SK-N-SH (cell line): ENCODE measurements at regions not wholly inside any gene's neighbourhood (a gene's known extent, or its start where the extent isn't known, plus 50 kb on each side); places are given as distances from the start of the nearest gene placed in this dataset.

Experiments
- CTCF ChIA-PET: fragments of 300-600, 350-600 bp; formaldehyde crosslinking; extraction: SDS; loops from one replicate; lab custom pipeline; 2021; lab: Yijun Ruan, JAX
- POLR2A ChIA-PET: fragments of 350-600 bp; sonication (Branson Sonifier 250); formaldehyde crosslinking; extraction: SDS; loops from one replicate; lab custom pipeline; 2020; ENCODE audit warnings: antibody characterized with exemption, inconsistent platforms; lab: Yijun Ruan, JAX
- DNase-seq: peaks from one replicate; pipeline ENCODE4 v3.0.0; 2012
- H2AFZ ChIP-seq: fragments of 200-600 bp; sonication (generic); 2 replicates; pipeline ENCODE4 v1.8.1; 2016; ENCODE audit warnings: antibody characterized with exemption, mild to moderate bottlenecking, low read depth
- H3F3A ChIP-seq: fragments of 200-600 bp; sonication (generic); replicated peaks from 2 replicates; pipeline ENCODE3; 2016; ENCODE audit warnings: antibody characterized with exemption, mild to moderate bottlenecking; ENCODE audit not compliant: insufficient read depth
- H3K27ac ChIP-seq, 2 experiments: fragments of 200-500 bp in 1 of 2; fragments of 200-600 bp in 1 of 2; sonication (Bioruptor generic) in 1 of 2; sonication (generic), shearing (Covaris generic) in 1 of 2; 2 replicates each; pipeline versions ENCODE4 v1.5.1 to v1.6.1; 2014 to 2016; ENCODE audit warnings: low read depth in 2 of 2, inconsistent platforms in 1 of 2, low read length in 1 of 2, mild to moderate bottlenecking in 1 of 2, mixed read lengths in 1 of 2
- H3K27me3 ChIP-seq: fragments of 200-600 bp; sonication (generic), shearing (Covaris generic); 2 replicates; pipeline ENCODE4 v1.6.1; 2016; ENCODE audit warnings: mixed run types; ENCODE audit not compliant: insufficient read depth
- H3K36me3 ChIP-seq, 2 experiments: fragments of 200-500 bp in 1 of 2; fragments of 200-600 bp in 1 of 2; sonication (Bioruptor generic) in 1 of 2; sonication (generic) in 1 of 2; replicated peaks in 1 of 2; 2 replicates each; pipeline versions ENCODE3 to v1.5.1; 2014 to 2016; ENCODE audit warnings: low read length in 1 of 2, mild to moderate bottlenecking in 1 of 2; ENCODE audit not compliant: insufficient read depth in 2 of 2, control insufficient read depth in 1 of 2
- H3K4me1 ChIP-seq, 2 experiments: fragments of 200-500 bp in 1 of 2; fragments of 200-600 bp in 1 of 2; sonication (Bioruptor generic) in 1 of 2; sonication (generic), shearing (Covaris generic) in 1 of 2; 2 replicates each; pipeline versions ENCODE4 v1.5.1 to v1.6.1; 2014 to 2016; ENCODE audit warnings: low read depth in 1 of 2, low read length in 1 of 2, mixed run types in 1 of 2; ENCODE audit not compliant: insufficient read depth in 2 of 2, control insufficient read depth in 1 of 2
- H3K4me2 ChIP-seq: fragments of 200-600 bp; sonication (generic), shearing (Covaris generic); 2 replicates; pipeline ENCODE4 v1.6.1; 2017; ENCODE audit warnings: mixed run types
- H3K4me3 ChIP-seq, 2 experiments: fragments of 200-500 bp in 1 of 2; fragments of 200-600 bp in 1 of 2; sonication (Bioruptor generic) in 1 of 2; sonication (generic), shearing (Covaris generic) in 1 of 2; 2 replicates each; pipeline versions ENCODE4 v1.5.1 to v1.8.1; 2014 to 2016; ENCODE audit warnings: low read depth in 2 of 2, inconsistent platforms in 1 of 2, low read length in 1 of 2, mild to moderate bottlenecking in 1 of 2, mixed read lengths in 1 of 2, moderate library complexity in 1 of 2
- H3K79me2 ChIP-seq: fragments of 200-600 bp; sonication (generic); 2 replicates; pipeline ENCODE4 v1.8.1; 2017; ENCODE audit warnings: mild to moderate bottlenecking; ENCODE audit not compliant: insufficient read depth
- H3K9ac ChIP-seq: fragments of 200-600 bp; sonication (generic); 2 replicates; pipeline ENCODE4 v1.6.1; 2017; ENCODE audit warnings: mixed run types
- H3K9me2 ChIP-seq: fragments of 200-600 bp; sonication (generic); 2 replicates; pipeline ENCODE4 v1.6.1; 2017; ENCODE audit warnings: mixed run types
- H3K9me3 ChIP-seq: fragments of 200-600 bp; sonication (generic); 2 replicates; pipeline ENCODE4 v1.6.1; 2017; ENCODE audit warnings: mixed run types, mild to moderate bottlenecking, moderate library complexity
- H4K20me1 ChIP-seq: fragments of 200-600 bp; sonication (generic); 2 replicates; pipeline ENCODE4 v1.6.1; 2017; ENCODE audit warnings: mild to moderate bottlenecking, mixed run types; ENCODE audit not compliant: insufficient read depth
- ELF1 ChIP-seq: IDR thresholded peaks from 2 replicates; pipeline ENCODE4 v1.4.0; 2012
- EZH2phosphoT487 ChIP-seq: fragments of 200-600 bp; sonication (generic); IDR thresholded peaks from 2 replicates; pipeline ENCODE4 v1.6.1; 2017; ENCODE audit warnings: low read depth, mixed run types, mild to moderate bottlenecking, antibody characterized with exemption, moderate library complexity, borderline replicate concordance
- FOXJ3 ChIP-seq: sonication (generic); formaldehyde crosslinking; IDR thresholded peaks from 2 replicates; pipeline ENCODE4 v1.5.1; 2020; ENCODE audit warnings: mild to moderate bottlenecking, missing genetic modification reagents
- GABPA ChIP-seq: IDR thresholded peaks from 2 replicates; pipeline ENCODE4 v1.4.0; 2012; ENCODE audit warnings: low read depth, mild to moderate bottlenecking
- JUND ChIP-seq: IDR thresholded peaks from 2 replicates; pipeline ENCODE4 v1.4.0; 2012
- MEF2A ChIP-seq: IDR thresholded peaks from 2 replicates; pipeline ENCODE4 v1.4.0; 2012; ENCODE audit warnings: low read depth, borderline replicate concordance
- NFIC ChIP-seq: IDR thresholded peaks from 2 replicates; pipeline ENCODE4 v1.4.0; 2012; ENCODE audit warnings: borderline replicate concordance
- NRF1 ChIP-seq: IDR thresholded peaks from 2 replicates; pipeline ENCODE4 v1.6.1; 2012; ENCODE audit warnings: low read depth, mild to moderate bottlenecking, low read length
- RAD21 ChIP-seq: IDR thresholded peaks from 2 replicates; pipeline ENCODE4 v1.6.1; 2012; ENCODE audit warnings: mild to moderate bottlenecking, low read length
- RCOR1 ChIP-seq: fragments of 150-350 bp; IDR thresholded peaks from 2 replicates; pipeline ENCODE4 v1.6.1; 2017; ENCODE audit warnings: antibody characterized with exemption, low read length
- RFX5 ChIP-seq: IDR thresholded peaks from 2 replicates; pipeline ENCODE4 v1.6.1; 2012; ENCODE audit warnings: mild to moderate bottlenecking, improper control_type of control experiment, low read length
- RXRA ChIP-seq: IDR thresholded peaks from 2 replicates; pipeline ENCODE4 v1.4.0; 2012; ENCODE audit warnings: low read depth, mild to moderate bottlenecking, borderline replicate concordance
- SIN3A ChIP-seq: IDR thresholded peaks from 2 replicates; pipeline ENCODE4 v1.6.1; 2012; ENCODE audit warnings: low read depth, mild to moderate bottlenecking, low read length, moderate library complexity, borderline replicate concordance
- TEAD4 ChIP-seq: IDR thresholded peaks from 2 replicates; pipeline ENCODE4 v1.4.0; 2012; ENCODE audit warnings: mild to moderate bottlenecking, borderline replicate concordance; ENCODE audit not compliant: insufficient read depth
- WGBS: methylation state at CpG from one replicate; pipeline ENCODE4 v1.1.6; 2017; ENCODE audit warnings: low lambda C conversion rate; 5-methylcytosine and 5-hydroxymethylcytosine counted together
- TF ChIP-seq, protein P1 (sequence below): fragments of 150-350 bp; IDR thresholded peaks from 2 replicates; pipeline ENCODE4 v1.6.1; 2016; ENCODE audit warnings: mild to moderate bottlenecking, low read depth, low read length
- TF ChIP-seq, protein P2 (sequence below): IDR thresholded peaks from 2 replicates; pipeline ENCODE4 v1.6.1; 2012; ENCODE audit warnings: mild to moderate bottlenecking, low read depth, low read length, moderate library complexity

DNA sequence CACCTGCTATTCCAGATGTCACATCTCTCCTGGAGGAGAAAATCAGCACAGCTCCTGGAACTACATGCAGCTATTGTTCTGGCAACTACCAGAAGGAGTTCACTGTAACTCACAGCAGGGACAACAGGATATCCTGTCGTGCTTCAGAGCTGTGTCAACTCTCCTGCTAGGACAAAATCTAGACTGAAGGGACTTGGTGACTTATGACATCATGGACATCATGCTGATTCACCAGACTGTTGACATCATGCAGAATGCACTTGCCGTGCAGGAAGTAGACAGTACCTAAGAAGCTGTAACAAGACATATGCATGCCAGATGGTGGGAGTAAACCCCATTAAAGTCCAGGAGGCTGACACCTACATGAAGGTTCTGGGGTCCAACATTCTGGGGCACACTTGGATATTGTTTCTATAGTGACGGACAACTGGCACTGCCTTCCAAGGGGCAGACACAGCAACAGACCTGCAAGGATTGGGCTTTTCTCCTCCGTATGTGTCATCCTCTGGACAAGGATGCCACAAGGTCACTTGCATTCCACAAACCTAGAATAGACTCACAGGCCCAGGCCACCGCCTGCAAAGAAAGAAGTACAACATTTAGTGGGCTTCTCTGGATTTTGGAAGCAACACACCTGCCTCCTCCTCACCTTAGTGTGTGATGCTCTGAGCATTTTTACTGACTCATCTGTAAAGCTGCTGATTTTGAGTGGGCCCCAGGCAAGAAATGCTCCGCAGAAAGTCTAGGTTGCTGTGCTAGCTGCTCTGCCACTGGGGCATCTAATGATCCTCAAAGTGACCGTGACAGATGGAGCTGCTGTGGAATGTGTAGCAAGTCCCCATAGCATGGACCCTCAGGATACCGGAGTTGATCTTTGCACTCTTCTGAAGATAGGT, 249.2 kb downstream of the MATN1 start:
- DNase-seq = no peak
- H3K79me2 ChIP-seq = no peaks in the 10 kb centered on the region
- H4K20me1 ChIP-seq = no peaks in the 10 kb centered on the region
- H3K9ac ChIP-seq = no peak overlapping the region
- ChIA-PET CTCF (interaction anchor here (1.0 kb wide), 1 partner anchor 47 kb away, joined by 3 read pairs; no protein-coding TSS in a partner anchor), POLR2A (no interaction called here)
- H3K4me1 ChIP-seq = no peaks in the 10 kb centered on the region; a peak in 1 of 4 replicates
- H2AFZ ChIP-seq = no peak overlapping the region
- no peaks in the 10 kb centered on the region for H3K27me3 ChIP-seq
- 42% methylated on average over 7 of the region's 8 CpGs for WGBS
- no peaks in the 10 kb centered on the region for H3K9me2 ChIP-seq
- no peak for TF ChIP-seq FOXJ3 (CRISPR knock-in tag)
- no peak for TF ChIP-seq ELF1
- no peak for TF ChIP-seq RAD21
- no peak for TF ChIP-seq RFX5
- TF ChIP-seq NRF1 = no peak
- no peak for TF ChIP-seq SIN3A
- no peak for TF ChIP-seq TEAD4
- no peak for TF ChIP-seq MEF2A
- TF ChIP-seq RCOR1 = no peak
- TF ChIP-seq, protein P1, sequence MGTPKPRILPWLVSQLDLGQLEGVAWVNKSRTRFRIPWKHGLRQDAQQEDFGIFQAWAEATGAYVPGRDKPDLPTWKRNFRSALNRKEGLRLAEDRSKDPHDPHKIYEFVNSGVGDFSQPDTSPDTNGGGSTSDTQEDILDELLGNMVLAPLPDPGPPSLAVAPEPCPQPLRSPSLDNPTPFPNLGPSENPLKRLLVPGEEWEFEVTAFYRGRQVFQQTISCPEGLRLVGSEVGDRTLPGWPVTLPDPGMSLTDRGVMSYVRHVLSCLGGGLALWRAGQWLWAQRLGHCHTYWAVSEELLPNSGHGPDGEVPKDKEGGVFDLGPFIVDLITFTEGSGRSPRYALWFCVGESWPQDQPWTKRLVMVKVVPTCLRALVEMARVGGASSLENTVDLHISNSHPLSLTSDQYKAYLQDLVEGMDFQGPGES = no peak
- no peak for TF ChIP-seq EZH2phosphoT487
- TF ChIP-seq, protein P2, sequence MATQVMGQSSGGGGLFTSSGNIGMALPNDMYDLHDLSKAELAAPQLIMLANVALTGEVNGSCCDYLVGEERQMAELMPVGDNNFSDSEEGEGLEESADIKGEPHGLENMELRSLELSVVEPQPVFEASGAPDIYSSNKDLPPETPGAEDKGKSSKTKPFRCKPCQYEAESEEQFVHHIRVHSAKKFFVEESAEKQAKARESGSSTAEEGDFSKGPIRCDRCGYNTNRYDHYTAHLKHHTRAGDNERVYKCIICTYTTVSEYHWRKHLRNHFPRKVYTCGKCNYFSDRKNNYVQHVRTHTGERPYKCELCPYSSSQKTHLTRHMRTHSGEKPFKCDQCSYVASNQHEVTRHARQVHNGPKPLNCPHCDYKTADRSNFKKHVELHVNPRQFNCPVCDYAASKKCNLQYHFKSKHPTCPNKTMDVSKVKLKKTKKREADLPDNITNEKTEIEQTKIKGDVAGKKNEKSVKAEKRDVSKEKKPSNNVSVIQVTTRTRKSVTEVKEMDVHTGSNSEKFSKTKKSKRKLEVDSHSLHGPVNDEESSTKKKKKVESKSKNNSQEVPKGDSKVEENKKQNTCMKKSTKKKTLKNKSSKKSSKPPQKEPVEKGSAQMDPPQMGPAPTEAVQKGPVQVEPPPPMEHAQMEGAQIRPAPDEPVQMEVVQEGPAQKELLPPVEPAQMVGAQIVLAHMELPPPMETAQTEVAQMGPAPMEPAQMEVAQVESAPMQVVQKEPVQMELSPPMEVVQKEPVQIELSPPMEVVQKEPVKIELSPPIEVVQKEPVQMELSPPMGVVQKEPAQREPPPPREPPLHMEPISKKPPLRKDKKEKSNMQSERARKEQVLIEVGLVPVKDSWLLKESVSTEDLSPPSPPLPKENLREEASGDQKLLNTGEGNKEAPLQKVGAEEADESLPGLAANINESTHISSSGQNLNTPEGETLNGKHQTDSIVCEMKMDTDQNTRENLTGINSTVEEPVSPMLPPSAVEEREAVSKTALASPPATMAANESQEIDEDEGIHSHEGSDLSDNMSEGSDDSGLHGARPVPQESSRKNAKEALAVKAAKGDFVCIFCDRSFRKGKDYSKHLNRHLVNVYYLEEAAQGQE = no peak
- TF ChIP-seq NFIC = no peak
- no peak for TF ChIP-seq RXRA
- no peak for TF ChIP-seq GABPA
- no peak for TF ChIP-seq JUND
- TF ChIP-seq, all 33 proteins: peak for 0
- H3K9me3 ChIP-seq = no peaks in the 10 kb centered on the region
- H3K27ac ChIP-seq = no peak overlapping the region
- H3K36me3 ChIP-seq = no peaks in the 10 kb centered on the region
- no peak overlapping the region for H3K4me3 ChIP-seq
- H3F3A ChIP-seq = no peaks in the 10 kb centered on the region
- no peak overlapping the region for H3K4me2 ChIP-seq
